Hepatocyte (in vitro differentiated cells): ENCODE measurements at regions not wholly inside any gene's neighbourhood (a gene's known extent, or its start where the extent isn't known, plus 50 kb on each side); places are given as distances from the start of the nearest gene placed in this dataset.

ENCODE experiments used
- DNase-seq: peaks from one replicate; pipeline ENCODE4 v3.0.0-alpha.2; 2016; ENCODE audit warnings: low spot score
- H2AFZ ChIP-seq: fragments of 200-600 bp; sonication (generic); 2 replicates; pipeline ENCODE4 v1.6.0; 2016; ENCODE audit warnings: antibody characterized with exemption, mild to moderate bottlenecking
- H3K27ac ChIP-seq: fragments of 200-600 bp; sonication (generic); 2 replicates; pipeline ENCODE4 v1.5.1; 2016; ENCODE audit warnings: mild to moderate bottlenecking
- H3K27me3 ChIP-seq: fragments of 200-600 bp; sonication (generic); 2 replicates; pipeline ENCODE4 v1.6.1; 2016
- H3K36me3 ChIP-seq: fragments of 200-600 bp; sonication (generic); replicated peaks from 2 replicates; pipeline ENCODE4 v1.5.1; 2016; ENCODE audit warnings: low read depth; ENCODE audit not compliant: insufficient read depth
- H3K4me1 ChIP-seq: fragments of 200-600 bp; sonication (generic); 2 replicates; pipeline ENCODE4 v1.5.1; 2016; ENCODE audit warnings: mild to moderate bottlenecking, moderate library complexity; ENCODE audit not compliant: insufficient read depth
- H3K4me2 ChIP-seq: fragments of 200-600 bp; sonication (generic); 2 replicates; pipeline ENCODE4 v1.6.0; 2016
- H3K4me3 ChIP-seq: fragments of 200-600 bp; sonication (generic); 2 replicates; pipeline ENCODE4 v1.5.1; 2016; ENCODE audit warnings: mild to moderate bottlenecking
- H3K79me2 ChIP-seq: fragments of 200-600 bp; sonication (generic); 2 replicates; pipeline ENCODE4 v1.6.0; 2017; ENCODE audit warnings: mild to moderate bottlenecking
- H3K9me2 ChIP-seq: fragments of 200-600 bp; sonication (generic); replicated peaks from 2 replicates; pipeline ENCODE4 v1.6.0; 2017; ENCODE audit warnings: mild to moderate bottlenecking; ENCODE audit not compliant: insufficient read depth
- H3K9me3 ChIP-seq: fragments of 200-600 bp; sonication (generic); 2 replicates; pipeline ENCODE4 v1.5.1; 2016; ENCODE audit warnings: low read depth, mild to moderate bottlenecking
- H4K20me1 ChIP-seq: fragments of 200-600 bp; sonication (generic); 2 replicates; pipeline ENCODE4 v1.6.0; 2016; ENCODE audit warnings: mild to moderate bottlenecking; ENCODE audit not compliant: insufficient read depth, poor library complexity, severe bottlenecking
- CTCF ChIP-seq: fragments of 200-600 bp; sonication (generic); IDR thresholded peaks from 2 replicates; pipeline ENCODE4 v1.5.1; 2016; ENCODE audit warnings: antibody characterized with exemption, mild to moderate bottlenecking; ENCODE audit not compliant: poor library complexity
- EZH2 ChIP-seq: fragments of 200-600 bp; sonication (generic); IDR thresholded peaks from 2 replicates; pipeline ENCODE4 v1.6.1; 2016; ENCODE audit warnings: antibody characterized with exemption, mild to moderate bottlenecking, borderline replicate concordance
- EZH2phosphoT487 ChIP-seq: fragments of 200-600 bp; sonication (generic); IDR thresholded peaks from one replicate; pipeline ENCODE4 v1.6.1; 2018; ENCODE audit warnings: antibody characterized with exemption, mild to moderate bottlenecking, low read depth, moderate library complexity; ENCODE audit not compliant: unreplicated experiment, severe bottlenecking
- WGBS: methylation state at CpG from one replicate; pipeline ENCODE4 v1.1.6; 2016; ENCODE audit warnings: low lambda C conversion rate; ENCODE audit errors: missing lambda C conversion rate; 5-methylcytosine and 5-hydroxymethylcytosine counted together

GRCh38 chr3:146975476-146975875 lies 370.3 kb upstream of the PLSCR5 start:
- Histone ChIP-seq H3K9me2 (no peaks in the 10 kb centered on the region), H3K79me2 (no peaks in the 10 kb centered on the region), H3K9me3 (no peaks in the 10 kb centered on the region), H3K36me3 (no peaks in the 10 kb centered on the region), H3K4me2 (no peak overlapping the region), H4K20me1 (no peaks in the 10 kb centered on the region), H3K4me1 (no peaks in the 10 kb centered on the region), H3K27me3 (no peaks in the 10 kb centered on the region), H2AFZ (no peak overlapping the region), H3K27ac (no peak overlapping the region), H3K4me3 (no peak overlapping the region)
- no peak for DNase-seq
- WGBS = 93% methylated on average over 2 of the region's 2 CpGs
- no peak for TF ChIP-seq EZH2phosphoT487

- Histone ChIP-seq H2AFZ (no peak overlapping the region), H3K4me3 (no peak overlapping the region), H3K27me3 (no peaks in the 10 kb centered on the region), H3K9me2 (no peaks in the 10 kb centered on the region), H3K79me2 (no peaks in the 10 kb centered on the region), H3K27ac (no peak overlapping the region), H3K4me1 (no peaks in the 10 kb centered on the region), H3K36me3 (no peaks in the 10 kb centered on the region), H3K4me2 (no peak overlapping the region), H3K9me3 (no peaks in the 10 kb centered on the region), H4K20me1 (no peaks in the 10 kb centered on the region)
- DNase-seq = no peak
- WGBS = 94% methylated on average over 1 of the region's 1 CpG
- TF ChIP-seq EZH2 = no peak
- no peak for TF ChIP-seq EZH2phosphoT487
- TF ChIP-seq CTCF = no peak
Measured at GRCh38 chr3:146975032-146975431, 369.9 kb upstream of the PLSCR5 start.

- H3K27me3 ChIP-seq = no peaks in the 10 kb centered on the region
Measured at GRCh38 chr3:146974001-146974400, 368.9 kb upstream of the PLSCR5 start.

GRCh38 chr3:146972726-146973125 lies 367.6 kb upstream of the PLSCR5 start:
- no peaks in the 10 kb centered on the region for H4K20me1 ChIP-seq
- H3K79me2 ChIP-seq = no peaks in the 10 kb centered on the region
- no peak overlapping the region for H3K4me2 ChIP-seq
- no peaks in the 10 kb centered on the region for H3K27me3 ChIP-seq
- TF ChIP-seq CTCF (no peak), EZH2 (no peak), EZH2phosphoT487 (no peak)
- no peak for DNase-seq
- H3K36me3 ChIP-seq = no peaks in the 10 kb centered on the region
- no peak overlapping the region for H3K27ac ChIP-seq
- no peak overlapping the region for H3K4me3 ChIP-seq
- H3K9me2 ChIP-seq = no peaks in the 10 kb centered on the region
- no peaks in the 10 kb centered on the region for H3K4me1 ChIP-seq
- WGBS = 89% methylated on average over 1 of the region's 1 CpG
- H2AFZ ChIP-seq = no peak overlapping the region
- H3K9me3 ChIP-seq = no peaks in the 10 kb centered on the region

More at GRCh38 chr3:146974001-146974400, 368.9 kb upstream of the PLSCR5 start:
- Histone ChIP-seq H3K36me3 (no peaks in the 10 kb centered on the region), H3K4me2 (no peak overlapping the region), H2AFZ (no peak overlapping the region), H3K79me2 (no peaks in the 10 kb centered on the region), H3K27ac (no peak overlapping the region), H3K9me2 (no peaks in the 10 kb centered on the region), H3K4me1 (no peaks in the 10 kb centered on the region), H4K20me1 (no peaks in the 10 kb centered on the region), H3K4me3 (no peak overlapping the region), H3K9me3 (no peaks in the 10 kb centered on the region)
- TF ChIP-seq CTCF = no peak
- no peak for DNase-seq
- 90% methylated on average over 4 of the region's 4 CpGs for WGBS
